ENCODE measurements at regions not wholly inside any gene's neighbourhood (a gene's known extent, or its start where the extent isn't known, plus 50 kb on each side); places are given as distances from the start of the nearest gene placed in this dataset.
"Not testable (repeated sequence)": the region's sequence is repeated elsewhere in the genome, so short reads cannot be mapped to it uniquely, and the experiment has no call there.

DNA sequence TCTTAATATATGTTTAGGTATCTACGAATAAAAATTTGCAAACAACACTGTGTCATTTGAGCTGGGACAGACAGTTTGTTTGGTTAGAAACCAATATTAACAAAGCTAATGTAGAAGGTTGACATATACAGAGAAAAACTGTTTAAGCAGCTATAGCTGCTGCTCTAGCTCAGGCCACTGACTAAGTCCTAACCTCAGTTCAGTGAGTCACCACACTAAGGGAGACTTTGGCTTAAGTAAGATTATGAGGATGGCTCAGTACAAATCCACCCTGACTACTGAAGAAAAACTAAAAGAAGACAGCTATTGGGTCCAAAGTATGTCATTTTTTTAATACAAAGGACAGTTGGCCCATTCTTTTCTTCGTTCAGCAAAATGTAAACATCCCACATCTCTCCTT lies 717.3 kb upstream of the ACTRT1 start:
- DNase-seq (ENCODE audit: low read depth): no peak

DNA sequence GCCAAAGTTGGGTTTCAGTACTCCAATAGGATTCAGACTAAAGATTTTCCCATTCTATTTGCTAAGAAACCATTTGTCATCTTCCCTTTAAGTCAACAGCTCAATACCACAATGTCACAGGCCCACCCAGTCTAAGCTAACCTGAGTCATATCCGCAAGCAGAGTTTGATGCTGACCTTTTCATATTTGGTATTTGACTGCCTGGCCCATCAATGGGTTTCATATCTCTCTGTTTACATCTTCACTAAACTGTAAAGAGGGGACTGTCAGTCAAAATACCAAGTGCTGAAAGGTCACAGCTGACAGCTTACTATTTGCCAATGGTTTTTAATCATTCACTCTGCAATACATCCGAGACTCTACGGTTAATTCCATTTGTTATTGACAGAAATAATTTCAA lies 707.5 kb upstream of the ACTRT1 start:
- DNase-seq (ENCODE audit: low read depth): no peak

DNA sequence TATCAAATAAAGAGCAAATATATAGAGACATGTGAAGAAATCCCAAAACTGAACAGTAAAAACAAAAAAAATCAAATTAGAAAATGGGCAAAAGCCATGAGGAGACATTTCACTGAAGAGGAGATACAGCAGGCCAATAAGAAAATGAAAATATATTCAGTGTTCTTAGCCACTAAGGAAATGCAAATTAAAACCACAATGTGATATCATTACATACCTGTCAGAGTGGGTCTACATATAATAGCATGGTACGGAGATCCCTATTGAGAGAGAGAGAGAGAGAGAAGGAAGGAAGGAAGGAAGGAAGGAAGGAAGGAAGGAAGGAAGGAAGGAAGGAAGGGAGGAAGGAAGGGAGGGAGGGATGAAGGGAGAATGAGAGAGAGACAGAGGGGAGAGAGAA lies 707.0 kb upstream of the ACTRT1 start:
- no peak for DNase-seq (ENCODE audit: low read depth)

DNA sequence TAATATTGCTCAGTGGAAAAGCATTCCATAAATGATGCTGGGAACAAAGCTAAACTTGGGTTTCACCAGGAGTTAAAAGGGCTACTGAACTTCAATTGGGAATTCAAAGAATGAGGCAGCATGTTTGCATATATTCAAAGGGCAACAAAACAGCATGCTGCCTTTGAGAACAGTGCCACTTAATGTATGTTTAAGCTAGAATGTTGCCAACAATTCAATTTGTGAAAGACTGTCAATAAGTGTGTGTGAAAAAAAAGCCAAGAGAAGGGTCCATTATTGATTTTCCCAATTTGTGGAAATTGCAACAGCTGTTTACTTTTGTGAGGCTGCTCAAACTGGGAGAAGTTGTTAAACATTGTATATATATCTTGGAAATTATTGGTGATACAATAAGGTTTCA lies 701.9 kb upstream of the ACTRT1 start:
- no peak for DNase-seq (ENCODE audit: low read depth)

DNA sequence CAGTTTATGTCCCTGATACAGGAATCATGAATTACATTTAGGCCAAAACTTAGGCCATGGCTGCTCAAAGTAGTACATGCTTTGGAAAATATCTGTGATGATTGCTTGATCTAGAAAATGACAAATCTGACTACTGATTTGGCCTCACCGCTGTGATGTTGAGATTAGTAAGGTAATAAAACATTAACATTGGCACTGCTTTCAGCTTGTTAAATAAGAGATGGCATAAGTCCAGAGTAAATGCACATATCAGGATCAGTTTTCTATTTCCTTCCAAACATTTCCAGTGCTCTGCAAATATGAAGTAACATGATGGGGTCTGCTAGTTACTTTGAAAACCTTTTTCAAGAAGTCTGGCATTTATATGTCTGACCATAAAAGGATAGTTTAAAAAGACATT lies 687.3 kb upstream of the ACTRT1 start:
- no peak for DNase-seq (ENCODE audit: low read depth)

DNA sequence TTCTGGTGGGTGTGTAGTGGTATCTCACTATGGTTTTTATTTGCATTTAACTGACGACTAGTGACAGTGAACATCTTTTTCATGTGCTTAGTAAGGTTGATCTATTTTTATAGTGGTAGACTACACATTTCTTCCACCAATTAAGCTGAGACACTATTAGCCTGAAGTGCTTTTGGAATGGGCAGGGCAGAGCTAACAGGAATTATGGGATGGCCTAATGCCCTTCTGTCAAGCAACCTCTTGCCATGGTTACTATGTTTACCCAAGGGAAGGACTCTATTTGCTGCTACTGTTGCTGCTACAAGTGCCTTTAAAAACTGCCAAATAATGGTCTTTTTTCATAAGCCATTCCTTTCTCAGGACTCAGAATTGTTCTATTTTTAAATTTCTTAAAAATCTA lies 676.7 kb upstream of the ACTRT1 start:
- no peak for DNase-seq (ENCODE audit: low read depth)

DNA sequence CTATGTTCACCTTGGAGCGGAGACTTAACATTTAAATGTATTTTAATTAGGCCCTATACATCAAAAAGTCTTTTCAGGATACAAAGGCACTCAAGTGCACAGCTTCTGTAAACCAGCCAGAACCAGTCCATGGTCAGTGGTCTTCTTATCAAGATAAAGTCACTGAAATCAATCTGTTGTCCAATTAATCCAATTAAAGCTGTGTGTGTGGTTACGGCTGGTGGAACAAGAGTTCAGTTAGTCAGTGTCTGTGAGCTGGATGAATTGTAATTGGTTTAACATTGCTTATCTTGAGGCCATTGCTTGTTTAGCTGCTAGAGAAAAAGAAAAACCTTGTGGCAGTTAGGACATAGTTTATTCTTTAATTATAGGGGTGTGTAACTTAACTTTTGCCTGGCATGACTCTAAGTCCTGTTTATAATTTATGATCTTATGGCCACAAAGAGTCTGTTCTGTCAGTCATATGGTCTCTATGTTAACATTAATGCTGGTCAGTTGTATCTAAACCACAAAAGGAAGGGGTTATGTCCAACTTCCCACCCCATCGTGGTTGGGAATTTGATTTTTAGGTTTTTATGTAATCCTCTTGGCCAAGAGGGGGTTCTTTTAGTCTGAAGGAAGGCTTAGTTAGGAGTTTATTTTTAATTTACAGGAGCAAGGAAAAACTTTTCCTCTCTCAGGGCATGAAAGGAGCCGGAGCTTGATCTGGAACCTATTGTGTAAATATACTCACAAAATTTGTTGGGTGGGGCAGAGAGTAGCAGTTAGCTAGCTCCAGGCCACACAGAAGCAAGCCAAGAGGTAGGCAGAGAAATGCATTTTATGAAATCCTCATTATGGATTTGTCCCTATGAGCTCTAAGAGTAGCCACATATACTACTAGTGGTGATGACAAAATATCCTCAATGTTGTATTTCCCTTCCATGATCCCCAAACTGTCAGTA lies 665.7 kb upstream of the ACTRT1 start:
- no peak for DNase-seq (ENCODE audit: low read depth)

DNA sequence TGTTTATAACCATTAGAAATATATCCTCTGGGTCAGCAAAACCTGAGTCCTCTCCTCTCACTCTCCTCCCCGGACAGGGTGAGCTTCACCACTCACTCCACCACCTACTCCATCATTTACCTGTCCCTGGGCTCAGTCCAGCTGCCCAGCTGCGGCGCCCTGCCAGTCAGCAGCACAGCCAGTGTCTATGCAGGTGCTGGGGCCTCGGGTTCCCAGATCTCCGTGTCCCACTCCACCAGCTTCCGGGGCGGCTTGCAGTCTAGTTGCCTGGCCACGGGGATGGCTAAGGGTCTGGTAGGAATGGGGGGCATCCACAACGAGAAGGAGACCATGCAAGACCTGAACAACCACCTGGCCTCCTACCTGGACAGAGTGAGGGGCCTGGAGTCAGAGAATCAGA lies 662.2 kb upstream of the ACTRT1 start:
- no peak for DNase-seq (ENCODE audit: low read depth)

DNA sequence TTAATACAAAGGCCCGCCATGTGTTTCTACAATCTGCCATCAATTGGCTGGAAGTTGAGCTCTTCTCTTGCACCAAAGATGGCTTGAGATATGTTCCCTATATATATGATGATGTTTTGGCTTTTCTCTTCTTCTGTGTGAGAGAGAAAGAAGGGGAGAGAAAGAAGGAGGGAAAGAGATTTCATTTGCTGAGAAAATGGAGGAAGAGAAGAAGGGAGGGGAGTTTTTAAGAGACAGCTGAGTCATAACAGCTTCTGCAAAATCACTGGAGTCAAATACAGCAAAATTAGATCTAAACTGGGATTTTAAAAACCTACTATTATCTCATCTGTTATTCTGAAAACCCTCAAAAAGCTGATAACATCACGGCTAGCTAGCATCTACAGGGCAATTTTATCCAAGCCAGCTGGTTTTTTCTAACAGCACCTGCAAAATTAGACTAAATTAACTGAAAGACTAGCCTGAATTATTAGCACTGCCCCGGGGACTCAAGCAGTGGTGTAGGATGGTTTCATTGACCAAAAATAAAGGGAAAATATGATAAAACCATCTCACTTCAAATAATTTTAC lies 647.6 kb upstream of the ACTRT1 start:
- DNase-seq (ENCODE audit: low read depth): no peak

DNA sequence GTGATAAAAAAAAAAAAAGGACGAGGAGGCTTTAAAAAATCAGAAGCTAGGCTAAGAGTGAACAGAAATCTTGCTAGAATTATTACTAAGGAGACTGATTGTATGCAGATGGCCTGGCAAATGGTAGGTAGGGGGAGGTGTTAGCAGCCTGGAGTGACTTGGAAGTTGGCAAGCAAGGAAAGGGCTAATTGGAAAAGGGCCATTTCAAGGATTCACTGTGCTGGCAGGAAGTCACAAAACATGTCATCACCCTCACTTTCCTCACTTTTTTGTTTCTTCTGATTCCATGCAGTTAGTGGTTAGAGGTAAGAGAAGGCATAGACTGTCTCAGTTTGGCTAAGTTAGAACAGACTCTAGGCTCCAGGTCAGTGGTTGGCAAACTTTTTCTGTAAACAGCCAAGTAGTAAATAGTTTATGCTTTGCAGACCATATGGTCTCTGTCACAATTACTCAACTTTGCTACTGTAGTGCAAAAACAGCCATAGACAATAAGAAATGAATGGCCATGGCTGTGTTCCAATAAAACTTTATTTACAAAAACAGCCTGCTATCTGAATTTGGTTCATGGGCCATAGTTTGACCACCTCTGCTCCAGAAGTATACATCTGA lies 646.5 kb upstream of the ACTRT1 start:
- DNase-seq (ENCODE audit: low read depth): no peak

DNA sequence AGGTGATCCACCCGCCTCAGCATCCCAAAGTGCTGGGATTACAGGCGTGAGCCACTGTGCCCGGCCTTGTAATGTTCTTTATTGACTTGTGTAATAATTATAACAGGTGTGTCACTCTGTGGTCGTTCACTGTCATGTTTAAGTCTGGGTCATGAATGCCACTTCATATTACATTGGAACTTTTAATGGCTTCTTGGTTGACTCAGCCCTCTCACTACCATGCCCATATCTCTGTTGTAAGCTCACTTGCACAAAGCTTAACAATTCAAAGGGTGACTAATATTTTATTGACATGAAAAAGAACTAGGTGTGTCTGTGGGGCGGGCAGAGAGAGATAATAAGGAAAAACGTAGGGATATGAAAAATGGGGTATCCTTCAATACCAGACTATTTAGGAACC lies 639.7 kb upstream of the ACTRT1 start:
- no peak for DNase-seq (ENCODE audit: low read depth)

DNA sequence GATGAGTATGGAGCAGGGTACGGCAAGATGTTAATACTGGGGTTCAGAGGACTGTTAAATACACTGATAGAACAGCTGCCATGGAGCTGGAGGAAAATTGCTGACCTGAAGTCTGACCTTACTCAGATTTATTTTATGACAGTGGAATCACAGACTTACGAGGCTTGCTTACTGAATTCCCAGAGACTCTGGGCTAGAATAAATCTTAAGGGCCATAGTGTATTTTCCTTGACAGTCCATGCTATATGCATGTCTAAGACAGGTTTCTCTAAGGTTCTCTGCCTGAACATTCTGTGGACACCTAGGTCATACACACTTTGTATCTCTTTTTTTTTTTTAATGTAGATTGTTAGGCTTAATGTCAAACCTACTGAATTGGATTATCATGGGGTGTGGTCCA lies 633.2 kb upstream of the ACTRT1 start:
- no peak for DNase-seq (ENCODE audit: low read depth)

DNA sequence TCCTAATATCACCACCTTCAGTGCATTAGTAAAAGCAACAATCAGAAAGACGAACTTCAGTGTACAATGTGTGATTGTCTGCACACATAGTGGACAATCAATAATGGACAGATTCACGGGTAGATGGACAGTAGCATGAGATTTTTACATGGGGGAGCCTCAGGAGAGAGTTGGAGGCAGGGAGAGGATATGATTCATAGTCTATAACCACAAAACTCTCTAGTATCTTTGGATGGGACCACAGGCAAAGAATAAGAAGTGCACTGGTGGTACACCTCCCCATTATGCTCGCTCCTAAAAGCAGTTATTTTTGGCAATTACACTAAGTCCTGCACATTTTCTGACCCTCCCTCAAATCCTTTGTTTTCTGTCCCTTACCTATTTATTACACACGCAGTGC lies 624.4 kb upstream of the ACTRT1 start:
- no peak for DNase-seq (ENCODE audit: low read depth)

DNA sequence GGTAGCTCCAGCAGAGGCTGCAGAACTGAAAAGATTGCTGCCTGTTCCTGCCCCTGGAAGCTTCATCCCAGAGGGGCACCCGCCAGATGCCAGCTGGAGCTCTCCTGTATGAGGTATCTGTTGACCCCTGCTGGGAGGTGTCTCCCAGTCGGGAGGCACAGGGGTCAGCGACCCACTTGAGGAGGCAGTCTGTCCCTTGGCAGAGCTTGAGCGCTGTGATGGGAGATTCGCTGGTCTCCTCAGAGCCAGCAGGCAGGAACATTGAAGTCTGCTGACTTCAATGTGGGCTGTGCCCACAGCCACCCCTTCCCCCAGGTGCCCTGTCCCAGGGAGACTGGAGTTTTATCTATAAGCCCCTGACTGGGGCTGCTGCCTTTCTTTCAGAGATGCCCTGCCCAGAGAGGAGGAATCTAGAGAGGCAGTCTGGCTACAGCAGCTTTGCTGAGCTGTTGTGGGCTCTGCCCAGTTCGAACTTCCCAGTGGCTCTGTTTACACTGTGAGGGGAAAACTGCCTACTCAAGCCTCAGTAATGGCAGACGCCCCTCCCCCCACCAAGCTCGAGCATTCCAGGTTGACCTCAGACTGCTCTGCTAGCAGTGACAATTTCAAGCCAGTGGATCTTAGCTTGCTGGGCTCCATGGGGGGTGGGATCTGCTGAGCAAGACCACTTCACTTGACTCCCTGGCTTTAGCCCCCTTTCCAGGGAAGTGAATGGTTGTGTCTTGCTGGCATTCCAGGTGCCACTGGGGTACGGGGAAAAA lies 622.3 kb upstream of the ACTRT1 start:
- DNase-seq (ENCODE audit: low read depth): not testable (repeated sequence)

DNA sequence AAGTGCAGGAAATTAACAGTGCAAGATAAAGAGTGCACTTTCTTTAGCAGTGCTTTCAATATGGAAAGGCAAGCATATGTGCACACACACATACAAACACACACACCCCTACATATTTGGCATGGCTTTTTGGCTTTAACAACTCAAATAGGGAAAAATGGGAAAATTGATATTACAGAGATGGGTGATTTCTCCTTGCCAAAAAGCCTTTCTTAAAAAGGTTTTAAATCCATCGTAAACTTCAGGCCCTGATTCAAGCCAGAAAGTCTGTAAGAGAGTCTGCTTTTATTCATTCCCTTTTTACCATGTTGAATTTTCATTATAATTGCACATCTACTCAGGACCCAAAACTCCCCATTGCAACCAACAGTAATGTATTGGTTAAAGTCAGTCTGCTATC lies 612.0 kb upstream of the ACTRT1 start:
- DNase-seq (ENCODE audit: low read depth): no peak

DNA sequence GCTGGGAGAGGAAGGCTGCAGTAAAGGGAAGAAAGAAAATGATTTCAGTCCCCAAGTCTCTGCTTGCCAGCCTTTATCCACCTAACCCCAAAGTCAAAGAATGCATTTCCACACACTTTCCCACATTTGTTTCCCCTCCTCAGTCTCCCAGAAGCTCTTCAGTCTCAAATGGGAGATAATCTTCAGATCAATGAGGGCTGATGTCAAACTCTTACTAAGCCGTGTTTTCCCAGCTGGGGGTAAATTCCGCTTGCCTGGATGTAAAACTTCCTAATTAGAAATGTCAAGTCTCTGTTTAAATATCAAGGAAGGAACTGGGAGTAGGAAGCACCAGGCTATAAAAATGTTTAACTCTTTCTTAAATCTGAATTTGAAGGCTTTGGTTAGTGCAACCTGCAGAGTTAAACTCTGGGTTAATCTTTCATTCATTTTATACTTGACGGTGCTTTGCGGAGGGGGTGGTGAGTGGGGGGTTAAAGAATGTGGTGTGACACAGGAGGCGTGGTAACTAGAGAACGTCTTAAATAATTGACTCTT lies 601.4 kb upstream of the ACTRT1 start:
- DNase-seq (ENCODE audit: low read depth): no peak

DNA sequence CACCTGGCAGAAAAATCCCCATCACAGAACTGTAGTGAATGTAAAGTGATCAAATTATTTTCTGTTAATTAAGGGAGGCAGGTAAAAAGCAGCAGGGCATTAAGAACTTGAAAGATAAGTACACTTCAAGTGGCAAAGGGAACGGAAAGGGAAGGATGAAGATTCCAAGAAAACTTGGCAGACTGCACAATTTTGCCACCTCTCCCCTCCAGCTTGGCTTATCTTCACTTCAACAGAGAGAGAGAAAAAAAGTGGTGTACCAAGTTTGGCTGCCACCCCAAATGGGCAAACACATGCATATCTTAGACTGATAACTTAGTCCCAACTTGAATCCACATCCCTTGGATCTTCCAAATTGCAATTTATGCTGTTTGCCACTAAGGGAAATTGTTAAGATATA lies 598.1 kb upstream of the ACTRT1 start:
- no peak for DNase-seq (ENCODE audit: low read depth)

DNA sequence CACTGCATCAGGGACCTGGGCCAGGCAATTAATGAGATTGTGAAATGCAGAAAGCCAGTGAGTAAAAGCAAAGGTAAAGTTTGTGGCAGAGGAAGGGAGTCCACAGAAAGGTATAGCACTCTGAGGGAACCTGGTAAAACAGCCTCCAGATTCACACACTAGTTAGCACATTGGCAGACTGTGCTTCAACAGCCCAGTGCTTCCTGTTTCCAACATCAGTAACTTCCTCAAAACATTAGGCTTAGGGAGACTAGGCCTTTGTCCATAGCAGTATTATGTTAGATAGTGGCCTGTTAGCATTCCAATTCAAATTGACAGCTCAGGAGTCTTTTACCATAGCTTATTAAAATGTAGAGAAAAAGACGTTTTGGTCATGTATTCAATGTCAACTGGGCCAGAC lies 582.6 kb upstream of the ACTRT1 start:
- DNase-seq (ENCODE audit: low read depth): no peak

DNA sequence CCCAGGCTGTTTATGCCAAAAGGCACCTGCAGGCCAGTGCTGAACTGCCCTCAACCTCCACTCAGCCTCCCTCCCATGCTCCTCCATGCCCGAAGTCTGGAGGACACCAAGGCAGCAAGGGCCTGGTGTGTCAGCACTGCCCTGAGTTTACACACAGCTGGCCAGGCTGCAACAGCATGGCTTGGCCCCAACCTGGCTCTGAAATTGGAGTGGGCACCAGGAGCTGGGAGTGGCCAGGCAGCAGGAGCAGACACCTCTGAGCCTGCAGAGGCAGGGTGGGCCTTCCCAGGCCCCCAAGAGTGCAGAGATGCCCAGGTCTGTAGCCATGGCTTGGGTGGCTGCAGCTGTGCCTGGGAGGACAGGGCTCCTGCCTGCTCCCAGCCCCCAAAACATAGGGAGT lies 571.2 kb upstream of the ACTRT1 start:
- no peak for DNase-seq (ENCODE audit: low read depth)

DNA sequence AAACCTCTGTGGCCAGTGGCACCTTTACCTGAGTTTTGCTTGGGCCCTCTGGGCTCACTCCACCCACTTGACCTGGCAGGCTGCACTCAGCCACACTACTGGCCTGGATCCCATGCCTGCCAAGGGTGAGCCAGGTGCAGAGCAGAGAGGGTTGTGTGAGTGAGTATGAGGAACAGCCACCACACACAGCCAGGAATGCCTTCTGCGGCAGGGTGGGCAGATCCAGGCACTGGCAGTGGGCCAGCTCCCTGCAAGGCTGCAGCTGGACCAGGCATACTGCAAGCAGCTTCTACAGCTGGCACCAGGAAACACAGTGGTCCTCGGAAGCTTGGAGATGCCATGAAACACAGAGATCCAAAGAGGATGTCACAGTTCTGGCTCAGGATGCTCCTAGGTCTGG lies 570.1 kb upstream of the ACTRT1 start:
- DNase-seq (ENCODE audit: low read depth): no peak

DNA sequence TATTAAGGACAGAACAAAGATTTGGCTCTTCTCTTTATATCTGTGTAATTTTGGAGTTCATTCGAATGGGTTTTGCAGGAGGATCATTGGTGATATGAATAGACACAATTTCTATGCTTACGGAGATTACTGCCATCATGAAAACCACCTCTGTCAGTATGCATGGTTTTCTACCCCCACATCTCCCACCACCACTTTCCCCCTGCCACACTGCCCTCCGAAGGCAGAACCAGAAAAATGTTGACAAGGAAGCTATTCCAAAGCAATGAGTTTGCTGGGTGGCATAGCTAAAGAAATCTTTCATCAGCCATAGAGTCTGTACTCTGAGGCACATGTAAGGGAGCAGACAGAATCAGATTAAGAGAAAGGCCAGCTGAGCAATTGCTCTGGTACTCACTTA lies 567.3 kb upstream of the ACTRT1 start:
- DNase-seq (ENCODE audit: low read depth): no peak

DNA sequence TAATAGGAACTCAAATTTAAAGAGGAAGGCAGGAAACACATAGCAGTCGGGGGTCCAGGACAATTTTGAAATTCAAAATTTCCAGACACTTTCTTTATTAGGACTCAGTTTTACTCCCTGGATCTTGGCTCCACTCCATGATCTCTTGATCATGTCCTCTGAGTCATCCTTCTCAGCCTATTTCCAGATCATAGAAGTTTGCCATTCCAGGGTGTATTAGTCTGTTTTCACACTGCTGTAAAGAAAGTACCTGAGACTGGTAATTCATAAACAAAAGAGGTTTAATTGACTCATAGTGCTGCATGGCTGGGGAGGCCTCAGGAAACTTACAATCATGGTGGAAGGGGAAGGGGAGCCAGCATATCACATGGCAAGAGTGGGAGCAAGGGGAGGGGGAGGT lies 564.7 kb upstream of the ACTRT1 start:
- no peak for DNase-seq (ENCODE audit: low read depth)
